ENCODE measurements at regions not wholly inside any gene's neighbourhood (a gene's known extent, or its start where the extent isn't known, plus 50 kb on each side); places are given as distances from the start of the nearest gene placed in this dataset.

DNA sequence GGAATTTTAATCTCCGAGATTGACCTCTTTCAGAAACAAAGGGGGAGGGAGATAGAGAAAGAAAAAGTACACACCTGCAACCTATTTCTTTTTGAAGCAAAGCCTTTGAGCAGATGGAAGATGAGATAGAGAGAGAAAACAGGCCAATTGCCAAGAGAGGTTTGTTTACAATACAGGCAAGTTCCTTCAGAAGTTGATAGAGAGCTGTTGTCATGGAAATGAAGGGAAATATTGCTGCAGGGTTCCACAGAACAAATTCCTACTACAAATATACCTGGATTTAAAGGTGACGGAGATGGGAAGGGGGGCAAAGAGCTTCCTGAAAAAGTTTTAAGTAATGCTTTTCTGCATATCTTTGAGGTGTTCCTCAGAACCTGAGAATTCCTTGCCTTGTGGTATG lies 388.4 kb downstream of the NDFIP2 start:
- no peaks in the 10 kb centered on the region for H3K27me3 Mint-ChIP-seq (ENCODE audit: low read depth)
- H3K9me3 Mint-ChIP-seq: no peaks in the 10 kb centered on the region
- H3K4me1 Mint-ChIP-seq: peaks cover 25% of the 10 kb centered on the region
- peak overlapping the region; percentile 4 to 73 (median 51) for H3K27ac Mint-ChIP-seq
- no peak for TF ChIP-seq CTCF (IDR thresholded peaks at IDR 0.05; ENCODE audit: unreplicated experiment in 3 of 3)
- no peak overlapping the region for H3K4me3 Mint-ChIP-seq
- H3K36me3 Mint-ChIP-seq (ENCODE audit: low read depth): no peaks in the 10 kb centered on the region

DNA sequence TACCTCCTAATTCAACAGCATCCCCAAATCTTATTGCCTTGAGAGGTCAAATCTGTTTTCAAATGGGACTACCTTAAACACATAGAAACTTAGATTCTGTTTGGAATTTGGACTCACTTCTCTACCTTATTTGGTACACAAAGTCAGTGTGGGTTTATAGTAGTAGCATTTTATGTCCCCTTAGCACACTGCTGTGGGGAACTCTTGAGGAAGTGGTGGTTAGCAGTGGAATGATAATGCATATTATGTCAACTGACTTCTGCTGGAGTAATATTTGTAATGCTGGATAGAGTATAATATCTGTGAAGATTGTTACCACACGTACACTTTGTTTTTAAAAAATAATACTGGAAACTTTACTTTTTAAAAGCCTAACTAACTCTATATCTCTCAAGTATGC lies 386.3 kb downstream of the NDFIP2 start:
- Mint-ChIP-seq H3K4me3 (no peak overlapping the region), H3K27me3 (ENCODE audit: low read depth) (no peaks in the 10 kb centered on the region), H3K9me3 (no peaks in the 10 kb centered on the region), H3K27ac (no peak overlapping the region), H3K36me3 (ENCODE audit: low read depth) (no peaks in the 10 kb centered on the region), H3K4me1 (peaks cover 15% of the 10 kb centered on the region)
- TF ChIP-seq CTCF (IDR thresholded peaks at IDR 0.05; ENCODE audit: unreplicated experiment in 3 of 3): no peak

DNA sequence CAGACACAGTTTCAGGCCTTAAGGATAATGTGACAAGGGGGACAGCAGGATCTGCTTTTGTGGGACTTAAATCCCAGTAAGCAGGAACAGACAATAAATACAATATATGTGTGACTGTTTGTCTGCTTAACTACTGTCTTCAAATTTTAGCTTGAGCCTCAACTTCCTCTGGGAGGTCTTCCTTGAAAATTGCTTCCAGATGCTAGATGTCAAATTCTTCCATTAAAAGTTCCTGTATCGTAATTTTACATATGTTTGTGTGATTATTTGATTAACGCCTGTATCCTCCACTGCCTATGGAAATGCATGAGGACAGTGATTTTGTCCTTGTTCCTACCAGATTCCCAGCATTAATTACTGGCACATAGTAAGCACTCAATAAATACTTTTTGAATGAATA lies 385.5 kb downstream of the NDFIP2 start:
- H3K27me3 Mint-ChIP-seq (ENCODE audit: low read depth): no peaks in the 10 kb centered on the region
- TF ChIP-seq CTCF (IDR thresholded peaks at IDR 0.05; ENCODE audit: unreplicated experiment in 3 of 3): no peak

DNA sequence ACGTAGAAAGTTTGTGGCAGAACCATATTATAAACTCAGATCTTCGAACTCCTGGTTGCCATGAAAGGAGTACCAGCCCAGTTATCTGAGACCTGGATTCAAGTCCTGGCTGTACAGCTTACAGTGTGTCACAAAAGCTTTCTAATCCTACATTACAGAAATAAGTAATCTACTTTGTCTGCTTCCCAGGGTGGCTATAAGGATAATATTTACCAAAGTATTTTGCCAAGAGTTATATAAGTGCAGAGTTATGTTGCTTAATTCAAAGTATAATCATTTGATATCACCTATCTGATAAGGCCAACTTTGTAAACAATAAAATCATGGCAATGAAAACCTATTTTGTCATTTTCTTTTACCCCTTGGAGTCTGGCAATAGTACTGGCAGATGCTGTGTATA lies 381.6 kb downstream of the NDFIP2 start:
- H3K27ac Mint-ChIP-seq: no peak overlapping the region
- peaks cover 3% of the 10 kb centered on the region for H3K27me3 Mint-ChIP-seq (ENCODE audit: low read depth)
- no peak for TF ChIP-seq CTCF (IDR thresholded peaks at IDR 0.05; ENCODE audit: unreplicated experiment in 3 of 3)
- no peaks in the 10 kb centered on the region for H3K9me3 Mint-ChIP-seq
- no peak overlapping the region for H3K4me3 Mint-ChIP-seq
- H3K4me1 Mint-ChIP-seq: no peaks in the 10 kb centered on the region
- no peaks in the 10 kb centered on the region for H3K36me3 Mint-ChIP-seq (ENCODE audit: low read depth)

More for the DNA sequence above, 385.5 kb downstream of the NDFIP2 start:
- no peaks in the 10 kb centered on the region for H3K36me3 Mint-ChIP-seq (ENCODE audit: low read depth)
- no peaks in the 10 kb centered on the region for H3K9me3 Mint-ChIP-seq
- H3K27ac Mint-ChIP-seq: peak overlapping the region in 1 of 3 experiments; percentile 46
- H3K4me1 Mint-ChIP-seq: peaks cover 13% of the 10 kb centered on the region
- no peak overlapping the region for H3K4me3 Mint-ChIP-seq

- Mint-ChIP-seq H3K4me3 (no peak overlapping the region), H3K27me3 (ENCODE audit: low read depth) (peaks cover 3% of the 10 kb centered on the region), H3K4me1 (no peaks in the 10 kb centered on the region), H3K9me3 (no peaks in the 10 kb centered on the region), H3K36me3 (ENCODE audit: low read depth) (no peaks in the 10 kb centered on the region), H3K27ac (peak overlapping the region in 2 of 3 experiments; percentile 8 to 24)
- TF ChIP-seq CTCF (IDR thresholded peaks at IDR 0.05; ENCODE audit: unreplicated experiment in 3 of 3): no peak
Measured at GRCh38 chr13:79861731-79862130, 380.8 kb downstream of the NDFIP2 start.

- Mint-ChIP-seq H3K27ac (no peak overlapping the region), H3K4me1 (no peaks in the 10 kb centered on the region), H3K27me3 (ENCODE audit: low read depth) (peaks cover 3% of the 10 kb centered on the region), H3K9me3 (no peaks in the 10 kb centered on the region), H3K4me3 (no peak overlapping the region), H3K36me3 (ENCODE audit: low read depth) (no peaks in the 10 kb centered on the region)
- TF ChIP-seq CTCF (IDR thresholded peaks at IDR 0.05; ENCODE audit: unreplicated experiment in 3 of 3): no peak
Measured at GRCh38 chr13:79860791-79861190, 379.8 kb downstream of the NDFIP2 start.

Data from nephron (organoid).